Naive B cell (primary cell): ENCODE measurements at regions not wholly inside any gene's neighbourhood (a gene's known extent, or its start where the extent isn't known, plus 50 kb on each side); places are given as distances from the start of the nearest gene placed in this dataset.

Experiments used
- ATAC-seq, 2 donors: fragments of 150-1000 bp; cut with Tn5 transposase; 2 replicates each; pipeline ENCODE4 v1.10.0; 2021; ENCODE audit warnings: low read depth in 2 of 2, mild to moderate bottlenecking in 2 of 2, moderate library complexity in 2 of 2
- DNase-seq: peaks from one replicate; pipeline ENCODE4 v3.0.0; 2022
- H3K27ac Mint-ChIP-seq, 6 donors: one replicate each; pipeline ENCODE4 v1.8.0; 2020 to 2022; ENCODE audit warnings: mild to moderate bottlenecking in 6 of 6, mixed read lengths in 6 of 6, moderate library complexity in 5 of 6, inconsistent platforms in 2 of 6
- H3K27me3 Mint-ChIP-seq, 3 donors: one replicate each; pipeline ENCODE4 v1.8.0; 2021 to 2022; ENCODE audit warnings: mixed read lengths in 3 of 3, mild to moderate bottlenecking in 1 of 3
- H3K36me3 Mint-ChIP-seq, 2 donors: one replicate each; pipeline ENCODE4 v1.8.0; 2020 to 2022; ENCODE audit warnings: mixed read lengths in 2 of 2, inconsistent platforms in 1 of 2, mild to moderate bottlenecking in 1 of 2
- H3K4me1 Mint-ChIP-seq, 3 donors: one replicate each; pipeline ENCODE4 v1.8.0; 2020 to 2022; ENCODE audit warnings: mixed read lengths in 3 of 3, inconsistent platforms in 1 of 3, mild to moderate bottlenecking in 1 of 3, moderate library complexity in 1 of 3
- H3K4me3 Mint-ChIP-seq, 8 donors: one replicate each; pipeline ENCODE4 v1.8.0; 2020 to 2022; ENCODE audit warnings: mild to moderate bottlenecking in 8 of 8, mixed read lengths in 8 of 8, moderate library complexity in 8 of 8, inconsistent platforms in 2 of 8
- H3K9me3 Mint-ChIP-seq, 7 donors: one replicate each; pipeline ENCODE4 v1.8.0; 2020 to 2022; ENCODE audit warnings: mixed read lengths in 7 of 7, mild to moderate bottlenecking in 5 of 7, inconsistent platforms in 2 of 7, moderate library complexity in 1 of 7

GRCh38 chrX:45714866-45715265, 514.2 kb upstream of the DIPK2B start:
- H3K27me3 Mint-ChIP-seq: no peaks in the 10 kb centered on the region
- DNase-seq (peak; percentile 3), ATAC-seq (peak in 1 of 2 donors; percentile 47)
- H3K9me3 Mint-ChIP-seq: peaks cover 0 to 6% (median 0%) of the 10 kb centered on the region in 7 donors
- H3K4me1 Mint-ChIP-seq: peaks cover 13 to 24% (median 19%) of the 10 kb centered on the region in 3 donors
- H3K36me3 Mint-ChIP-seq: no peaks in the 10 kb centered on the region
- H3K4me3 Mint-ChIP-seq: no peak overlapping the region
- no peak overlapping the region for H3K27ac Mint-ChIP-seq

- Mint-ChIP-seq H3K4me1 (peaks cover 16 to 24% (median 19%) of the 10 kb centered on the region in 3 donors), H3K27me3 (no peaks in the 10 kb centered on the region), H3K36me3 (no peaks in the 10 kb centered on the region), H3K4me3 (no peak overlapping the region), H3K27ac (no peak overlapping the region), H3K9me3 (peaks cover 0 to 5% (median 2%) of the 10 kb centered on the region in 7 donors)
- DNase-seq: no peak
- no peak for ATAC-seq
Measured at GRCh38 chrX:45712067-45712466, 511.4 kb upstream of the DIPK2B start.

GRCh38 chrX:45711231-45711630, 510.6 kb upstream of the DIPK2B start:
- H3K27ac Mint-ChIP-seq: peak overlapping the region in 2 of 6 donors; percentile 11 to 89

GRCh38 chrX:45710081-45710801, 509.6 kb upstream of the DIPK2B start:
- Mint-ChIP-seq H3K27me3 (peaks cover 0 to 9% (median 0%) of the 10 kb centered on the region in 3 donors), H3K9me3 (peaks cover 0 to 5% (median 2%) of the 10 kb centered on the region in 7 donors), H3K36me3 (no peaks in the 10 kb centered on the region), H3K4me1 (peaks cover 6 to 14% (median 9%) of the 10 kb centered on the region in 3 donors), H3K4me3 (no peak overlapping the region), H3K27ac (peak overlapping the region in 2 of 6 donors; percentile 3 to 54)
- no peak for DNase-seq
- ATAC-seq: no peak

More at GRCh38 chrX:45711231-45711630, 510.6 kb upstream of the DIPK2B start:
- Mint-ChIP-seq H3K27me3 (peaks cover 0 to 3% (median 0%) of the 10 kb centered on the region in 3 donors), H3K36me3 (no peaks in the 10 kb centered on the region), H3K4me1 (peaks cover 15 to 22% (median 19%) of the 10 kb centered on the region in 3 donors), H3K9me3 (peaks cover 0 to 5% (median 2%) of the 10 kb centered on the region in 7 donors), H3K4me3 (no peak overlapping the region)
- no peak for DNase-seq
- no peak for ATAC-seq

GRCh38 chrX:45709381-45709780, 508.7 kb upstream of the DIPK2B start:
- ATAC-seq: no peak
- Mint-ChIP-seq H3K27me3 (peaks cover 0 to 9% (median 0%) of the 10 kb centered on the region in 3 donors), H3K9me3 (peaks cover 0 to 5% (median 2%) of the 10 kb centered on the region in 7 donors), H3K36me3 (no peaks in the 10 kb centered on the region), H3K4me1 (peaks cover 2 to 14% (median 4%) of the 10 kb centered on the region in 3 donors), H3K27ac (no peak overlapping the region), H3K4me3 (no peak overlapping the region)
- DNase-seq: no peak

GRCh38 chrX:45699158-45699557, 498.5 kb upstream of the DIPK2B start:
- peaks cover 0 to 4% (median 0%) of the 10 kb centered on the region in 3 donors for H3K4me1 Mint-ChIP-seq
- H3K27me3 Mint-ChIP-seq: no peaks in the 10 kb centered on the region
- H3K9me3 Mint-ChIP-seq: peaks cover 0 to 9% (median 0%) of the 10 kb centered on the region in 7 donors
- H3K36me3 Mint-ChIP-seq: peaks cover 0 to 8% of the 10 kb centered on the region in 2 donors
- DNase-seq (no peak), ATAC-seq (no peak)
- H3K27ac Mint-ChIP-seq: no peak overlapping the region
- no peak overlapping the region for H3K4me3 Mint-ChIP-seq

GRCh38 chrX:45697591-45697990, 496.9 kb upstream of the DIPK2B start:
- Mint-ChIP-seq H3K36me3 (peaks cover 0 to 8% of the 10 kb centered on the region in 2 donors), H3K27ac (no peak overlapping the region), H3K9me3 (peaks cover 0 to 9% (median 1%) of the 10 kb centered on the region in 7 donors), H3K27me3 (no peaks in the 10 kb centered on the region), H3K4me1 (peaks cover 0 to 4% (median 0%) of the 10 kb centered on the region in 3 donors), H3K4me3 (no peak overlapping the region)
- no peak for DNase-seq
- no peak for ATAC-seq

GRCh38 chrX:45696736-45697135, 496.1 kb upstream of the DIPK2B start:
- DNase-seq (no peak), ATAC-seq (no peak)
- no peak overlapping the region for H3K4me3 Mint-ChIP-seq
- peaks cover 0 to 9% (median 0%) of the 10 kb centered on the region in 7 donors for H3K9me3 Mint-ChIP-seq
- peaks cover 0 to 4% (median 0%) of the 10 kb centered on the region in 3 donors for H3K4me1 Mint-ChIP-seq
- H3K36me3 Mint-ChIP-seq: peaks cover 0 to 7% of the 10 kb centered on the region in 2 donors
- no peak overlapping the region for H3K27ac Mint-ChIP-seq
- no peaks in the 10 kb centered on the region for H3K27me3 Mint-ChIP-seq

- peaks cover 0 to 5% of the 10 kb centered on the region in 2 donors for H3K36me3 Mint-ChIP-seq
- peak overlapping the region in 1 of 6 donors; percentile 74 for H3K27ac Mint-ChIP-seq
- no peaks in the 10 kb centered on the region for H3K4me1 Mint-ChIP-seq
- peaks cover 0 to 9% (median 0%) of the 10 kb centered on the region in 7 donors for H3K9me3 Mint-ChIP-seq
- H3K4me3 Mint-ChIP-seq: no peak overlapping the region
- no peak for DNase-seq
- peaks cover 0 to 10% (median 9%) of the 10 kb centered on the region in 3 donors for H3K27me3 Mint-ChIP-seq
- no peak for ATAC-seq
Measured at GRCh38 chrX:45689971-45690370, 489.3 kb upstream of the DIPK2B start.

GRCh38 chrX:45683914-45684313, 483.2 kb upstream of the DIPK2B start:
- Mint-ChIP-seq H3K36me3 (no peaks in the 10 kb centered on the region), H3K27me3 (peaks cover 0 to 1% (median 0%) of the 10 kb centered on the region in 3 donors), H3K4me1 (no peaks in the 10 kb centered on the region), H3K27ac (no peak overlapping the region), H3K4me3 (no peak overlapping the region), H3K9me3 (peaks cover 0 to 5% (median 0%) of the 10 kb centered on the region in 7 donors)
- ATAC-seq: no peak
- no peak for DNase-seq

- Mint-ChIP-seq H3K9me3 (peaks cover 0 to 4% (median 0%) of the 10 kb centered on the region in 7 donors), H3K4me1 (peaks cover 0 to 5% (median 4%) of the 10 kb centered on the region in 3 donors), H3K27ac (no peak overlapping the region), H3K36me3 (no peaks in the 10 kb centered on the region), H3K4me3 (no peak overlapping the region), H3K27me3 (no peaks in the 10 kb centered on the region)
- DNase-seq (no peak), ATAC-seq (no peak)
Measured at GRCh38 chrX:45681891-45682290, 481.2 kb upstream of the DIPK2B start.

GRCh38 chrX:45669715-45670340, 469.2 kb upstream of the DIPK2B start:
- H3K27ac Mint-ChIP-seq: no peak overlapping the region
- no peaks in the 10 kb centered on the region for H3K4me1 Mint-ChIP-seq
- no peaks in the 10 kb centered on the region for H3K36me3 Mint-ChIP-seq
- H3K9me3 Mint-ChIP-seq: peaks cover 0 to 2% (median 0%) of the 10 kb centered on the region in 7 donors
- H3K4me3 Mint-ChIP-seq: no peak overlapping the region
- ATAC-seq (no peak), DNase-seq (no peak)
- peaks cover 0 to 9% (median 0%) of the 10 kb centered on the region in 3 donors for H3K27me3 Mint-ChIP-seq

- DNase-seq (no peak), ATAC-seq (no peak)
- Mint-ChIP-seq H3K4me3 (no peak overlapping the region), H3K9me3 (peaks cover 0 to 2% (median 0%) of the 10 kb centered on the region in 7 donors), H3K4me1 (no peaks in the 10 kb centered on the region), H3K27ac (peak overlapping the region in 1 of 6 donors; percentile 78), H3K27me3 (peaks cover 0 to 9% (median 0%) of the 10 kb centered on the region in 3 donors), H3K36me3 (no peaks in the 10 kb centered on the region)
Measured at GRCh38 chrX:45668686-45669443, 468.2 kb upstream of the DIPK2B start.
